ENCODE measurements at regions not wholly inside any gene's neighbourhood (a gene's known extent, or its start where the extent isn't known, plus 50 kb on each side); places are given as distances from the start of the nearest gene placed in this dataset.

- TF ChIP-seq CTCF (IDR thresholded peaks at IDR 0.05; ENCODE audit: insufficient read depth, low read length, poor library complexity, severe bottlenecking) (no peak), EZH2phosphoT487 (conservative IDR thresholded peaks at IDR 0.05; ENCODE audit: low read length) (no peak)
Observed at GRCh38 chr22:48301908-48302307, 1525.8 kb downstream of the BRD1 start.
